ENCODE measurements at regions not wholly inside any gene's neighbourhood (a gene's known extent, or its start where the extent isn't known, plus 50 kb on each side); places are given as distances from the start of the nearest gene placed in this dataset.

DNA sequence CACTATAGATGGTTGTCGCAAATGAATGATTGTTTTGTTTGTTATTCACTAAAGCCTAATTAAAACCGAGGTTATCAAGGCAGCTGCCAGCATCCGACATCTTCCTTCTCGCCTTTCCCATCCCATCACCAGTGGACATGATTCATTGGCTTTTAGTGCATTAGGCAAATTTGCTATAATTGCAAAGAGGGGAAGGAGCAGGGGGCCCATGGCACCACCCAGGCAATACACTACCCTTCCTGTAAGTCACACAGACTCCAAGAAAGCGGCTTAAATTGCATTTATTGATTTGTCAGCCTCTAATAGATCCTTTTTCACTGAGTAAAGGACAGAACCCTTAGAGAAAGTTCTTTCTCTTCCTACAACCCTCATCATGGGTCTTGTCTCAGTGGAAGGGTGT, 169.2 kb upstream of the NCAM1 start:
- Histone ChIP-seq H3K79me2 (ENCODE audit: low read length) (no peaks in the 10 kb centered on the region), H3K4me2 (ENCODE audit: low read length) (no peak overlapping the region), H3K27me3 (ENCODE audit: low read depth, low read length) (peaks cover 13% of the 10 kb centered on the region; the same call in 1 of the 2 replicates), H2AFZ (ENCODE audit: low read depth, low read length) (no peak overlapping the region), H3K4me3 (ENCODE audit: low read length) (no peak overlapping the region), H3K27ac (ENCODE audit: low read length) (no peak overlapping the region), H3K9me3 (ENCODE audit: insufficient read depth, low read length) (no peaks in the 10 kb centered on the region), H3K36me3 (replicated peaks; ENCODE audit: low read depth, low read length) (no peaks in the 10 kb centered on the region), H3K4me1 (ENCODE audit: low read length) (no peaks in the 10 kb centered on the region), H3K9ac (ENCODE audit: low read length) (no peak overlapping the region), H4K20me1 (ENCODE audit: insufficient read depth, low read length) (no peaks in the 10 kb centered on the region)
- TF ChIP-seq EZH2phosphoT487 (IDR thresholded peaks at IDR 0.05; ENCODE audit: low read depth), result no peak
- TF ChIP-seq CTCF (IDR thresholded peaks at IDR 0.05; ENCODE audit: low read depth, low read length), result no peak

DNA sequence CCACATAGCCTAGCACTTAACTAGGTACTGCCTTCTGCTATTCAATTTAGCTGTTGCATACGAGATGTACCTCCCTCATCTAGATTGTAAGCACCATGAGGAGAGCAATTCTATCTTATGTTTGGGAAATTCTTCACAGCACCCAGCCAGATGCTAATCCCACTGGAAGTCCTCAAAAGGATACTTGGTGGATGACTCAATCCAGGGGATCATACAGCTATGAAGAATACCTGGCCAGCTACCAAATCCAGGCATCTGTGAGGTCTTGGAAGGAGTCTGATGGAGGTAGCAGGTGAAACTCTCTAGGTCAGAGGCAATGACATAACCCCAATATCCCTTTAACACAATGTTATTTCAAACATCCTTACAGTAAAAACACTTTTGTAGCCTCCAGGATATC, 167.8 kb upstream of the NCAM1 start:
- no peak overlapping the region for H3K4me2 ChIP-seq (ENCODE audit: low read length)
- H3K79me2 ChIP-seq (ENCODE audit: low read length), result no peaks in the 10 kb centered on the region
- no peak overlapping the region for H2AFZ ChIP-seq (ENCODE audit: low read depth, low read length)
- H3K9me3 ChIP-seq (ENCODE audit: insufficient read depth, low read length), result no peaks in the 10 kb centered on the region
- no peak overlapping the region for H3K4me3 ChIP-seq (ENCODE audit: low read length)
- H3K9ac ChIP-seq (ENCODE audit: low read length), result no peak overlapping the region
- no peaks in the 10 kb centered on the region for H3K4me1 ChIP-seq (ENCODE audit: low read length)
- H3K27ac ChIP-seq (ENCODE audit: low read length), result no peak overlapping the region
- H3K36me3 ChIP-seq (replicated peaks; ENCODE audit: low read depth, low read length), result no peaks in the 10 kb centered on the region
- H3K27me3 ChIP-seq (ENCODE audit: low read depth, low read length), result peaks cover 10% of the 10 kb centered on the region; the same call in 1 of the 2 replicates
- TF ChIP-seq CTCF (IDR thresholded peaks at IDR 0.05; ENCODE audit: low read depth, low read length) (no peak), EZH2phosphoT487 (IDR thresholded peaks at IDR 0.05; ENCODE audit: low read depth) (no peak)
- H4K20me1 ChIP-seq (ENCODE audit: insufficient read depth, low read length), result no peaks in the 10 kb centered on the region

DNA sequence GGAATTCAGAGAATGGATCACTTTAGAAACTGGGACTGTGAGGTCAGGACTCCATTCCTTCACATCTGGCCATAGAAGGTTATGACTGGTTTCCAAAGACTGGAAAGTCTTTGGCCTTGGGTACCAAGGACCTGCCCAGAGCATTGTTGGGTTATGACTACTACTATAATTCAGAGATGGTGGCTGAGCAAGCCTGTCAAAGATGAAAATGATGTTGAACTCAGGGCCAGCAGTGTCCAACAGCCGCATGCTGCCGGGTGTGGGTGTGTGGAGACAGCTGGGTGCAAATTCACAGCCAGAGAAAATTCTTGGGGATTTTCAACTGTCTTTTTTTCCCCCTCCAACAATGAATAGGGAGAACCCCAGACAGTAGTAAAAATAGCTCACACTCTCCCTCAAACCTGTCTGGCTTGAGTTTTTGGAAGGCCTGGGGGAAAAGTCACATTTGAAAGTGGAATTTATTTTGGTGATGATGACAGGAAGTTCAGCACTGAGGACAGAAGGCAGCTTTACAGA, 166.8 kb upstream of the NCAM1 start:
- TF ChIP-seq EZH2phosphoT487 (IDR thresholded peaks at IDR 0.05; ENCODE audit: low read depth) (no peak), CTCF (IDR thresholded peaks at IDR 0.05; ENCODE audit: low read depth, low read length) (no peak)
- no peak overlapping the region for H2AFZ ChIP-seq (ENCODE audit: low read depth, low read length)

GRCh38 chr11:112795142-112795815, 165.9 kb upstream of the NCAM1 start:
- Histone ChIP-seq H4K20me1 (ENCODE audit: insufficient read depth, low read length) (no peaks in the 10 kb centered on the region), H3K9ac (ENCODE audit: low read length) (no peak overlapping the region), H3K4me3 (ENCODE audit: low read length) (no peak overlapping the region), H3K36me3 (replicated peaks; ENCODE audit: low read depth, low read length) (no peaks in the 10 kb centered on the region), H3K4me1 (ENCODE audit: low read length) (no peaks in the 10 kb centered on the region), H3K4me2 (ENCODE audit: low read length) (no peak overlapping the region), H3K27me3 (ENCODE audit: low read depth, low read length) (peaks cover 7% of the 10 kb centered on the region; the same call in 1 of the 2 replicates), H3K9me3 (ENCODE audit: insufficient read depth, low read length) (no peaks in the 10 kb centered on the region), H2AFZ (ENCODE audit: low read depth, low read length) (no peak overlapping the region), H3K79me2 (ENCODE audit: low read length) (no peaks in the 10 kb centered on the region), H3K27ac (ENCODE audit: low read length) (no peak overlapping the region)
- TF ChIP-seq CTCF (IDR thresholded peaks at IDR 0.05; ENCODE audit: low read depth, low read length), result peak; percentile 64
- TF ChIP-seq EZH2phosphoT487 (IDR thresholded peaks at IDR 0.05; ENCODE audit: low read depth), result no peak

More for the DNA sequence above, 166.8 kb upstream of the NCAM1 start:
- Histone ChIP-seq H3K9ac (ENCODE audit: low read length) (no peak overlapping the region), H3K9me3 (ENCODE audit: insufficient read depth, low read length) (no peaks in the 10 kb centered on the region), H3K4me3 (ENCODE audit: low read length) (no peak overlapping the region), H3K4me1 (ENCODE audit: low read length) (no peaks in the 10 kb centered on the region), H3K36me3 (replicated peaks; ENCODE audit: low read depth, low read length) (no peaks in the 10 kb centered on the region), H4K20me1 (ENCODE audit: insufficient read depth, low read length) (no peaks in the 10 kb centered on the region), H3K4me2 (ENCODE audit: low read length) (no peak overlapping the region), H3K27ac (ENCODE audit: low read length) (no peak overlapping the region), H3K79me2 (ENCODE audit: low read length) (no peaks in the 10 kb centered on the region), H3K27me3 (ENCODE audit: low read depth, low read length) (peaks cover 10% of the 10 kb centered on the region; the same call in 1 of the 2 replicates)

All from OCI-LY3 (cell line).